Lower lobe of right lung (tissue), 2 donors: ENCODE measurements at regions not wholly inside any gene's neighbourhood (a gene's known extent, or its start where the extent isn't known, plus 50 kb on each side); places are given as distances from the start of the nearest gene placed in this dataset.

Experiments used
- ATAC-seq, 2 donors: fragments of 200-7000 bp; cut with Tn5 transposase; one replicate each; pipeline ENCODE4 v1.9.1; 2020 to 2022; ENCODE audit warnings: mild to moderate bottlenecking in 2 of 2, moderate library complexity in 2 of 2
- DNase-seq: peaks from one replicate; pipeline ENCODE4 v3.0.0-alpha.2; 2020
- H3K27ac ChIP-seq: fragments of 200-600 bp; one replicate; pipeline ENCODE4 v1.8.0; 2022
- H3K27me3 ChIP-seq: fragments of 200-600 bp; one replicate; pipeline ENCODE4 v1.8.0; 2022; ENCODE audit warnings: low read depth
- H3K36me3 ChIP-seq: fragments of 200-600 bp; one replicate; pipeline ENCODE4 v1.8.0; 2022; ENCODE audit warnings: mild to moderate bottlenecking
- H3K4me1 ChIP-seq: fragments of 200-600 bp; one replicate; pipeline ENCODE4 v1.8.0; 2022
- H3K4me3 ChIP-seq: fragments of 200-600 bp; one replicate; pipeline ENCODE4 v1.8.0; 2022; ENCODE audit warnings: mild to moderate bottlenecking
- H3K9me3 ChIP-seq: fragments of 200-600 bp; one replicate; pipeline ENCODE4 v1.8.0; 2022
- intact Hi-C: fragments of 100-400 bp; cut with DNase I; formaldehyde crosslinking; loops from one replicate; pipeline ENCODE4 v1.11.0; 2022
- TF ChIP-seq, protein P1 (sequence below): fragments of 200-600 bp; IDR thresholded peaks from one replicate; pipeline ENCODE4 v1.8.0; 2022; ENCODE audit warnings: antibody characterized with exemption, mild to moderate bottlenecking
- donor health status: DM: no; HTN: yes; CAD: no; lungs with severe emphysema.

DNA sequence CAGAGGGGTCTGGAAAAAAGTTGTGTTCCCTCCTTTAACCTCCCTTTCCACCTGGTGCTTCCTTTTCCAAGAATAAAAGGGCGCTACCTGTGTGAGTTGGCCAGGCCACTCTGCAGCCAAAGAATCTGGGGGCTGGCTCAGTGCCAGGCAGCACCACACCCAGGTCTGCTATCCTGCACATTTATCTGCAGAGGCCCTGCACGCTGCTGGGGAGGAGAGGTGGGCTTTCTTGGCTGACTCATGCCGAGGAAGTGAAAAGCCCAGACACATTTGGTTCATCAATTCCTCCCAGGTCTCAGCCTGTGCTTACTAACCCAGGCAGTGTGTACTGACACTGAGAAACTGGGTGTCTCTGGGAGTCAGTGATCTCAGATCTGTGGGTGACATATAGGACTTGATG is 79.8 kb upstream of the F3 start:
- Histone ChIP-seq H3K4me1 (peaks cover 9% of the 10 kb centered on the region), H3K36me3 (no peaks in the 10 kb centered on the region), H3K4me3 (no peak overlapping the region), H3K9me3 (peaks cover 6% of the 10 kb centered on the region), H3K27ac (no peak overlapping the region), H3K27me3 (no peaks in the 10 kb centered on the region)
- intact Hi-C loops, result no loop called here
- DNase-seq, result no peak
- TF ChIP-seq, protein P1, sequence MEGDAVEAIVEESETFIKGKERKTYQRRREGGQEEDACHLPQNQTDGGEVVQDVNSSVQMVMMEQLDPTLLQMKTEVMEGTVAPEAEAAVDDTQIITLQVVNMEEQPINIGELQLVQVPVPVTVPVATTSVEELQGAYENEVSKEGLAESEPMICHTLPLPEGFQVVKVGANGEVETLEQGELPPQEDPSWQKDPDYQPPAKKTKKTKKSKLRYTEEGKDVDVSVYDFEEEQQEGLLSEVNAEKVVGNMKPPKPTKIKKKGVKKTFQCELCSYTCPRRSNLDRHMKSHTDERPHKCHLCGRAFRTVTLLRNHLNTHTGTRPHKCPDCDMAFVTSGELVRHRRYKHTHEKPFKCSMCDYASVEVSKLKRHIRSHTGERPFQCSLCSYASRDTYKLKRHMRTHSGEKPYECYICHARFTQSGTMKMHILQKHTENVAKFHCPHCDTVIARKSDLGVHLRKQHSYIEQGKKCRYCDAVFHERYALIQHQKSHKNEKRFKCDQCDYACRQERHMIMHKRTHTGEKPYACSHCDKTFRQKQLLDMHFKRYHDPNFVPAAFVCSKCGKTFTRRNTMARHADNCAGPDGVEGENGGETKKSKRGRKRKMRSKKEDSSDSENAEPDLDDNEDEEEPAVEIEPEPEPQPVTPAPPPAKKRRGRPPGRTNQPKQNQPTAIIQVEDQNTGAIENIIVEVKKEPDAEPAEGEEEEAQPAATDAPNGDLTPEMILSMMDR, result no peak
- ATAC-seq, result peak; percentile 39 to 47

DNA sequence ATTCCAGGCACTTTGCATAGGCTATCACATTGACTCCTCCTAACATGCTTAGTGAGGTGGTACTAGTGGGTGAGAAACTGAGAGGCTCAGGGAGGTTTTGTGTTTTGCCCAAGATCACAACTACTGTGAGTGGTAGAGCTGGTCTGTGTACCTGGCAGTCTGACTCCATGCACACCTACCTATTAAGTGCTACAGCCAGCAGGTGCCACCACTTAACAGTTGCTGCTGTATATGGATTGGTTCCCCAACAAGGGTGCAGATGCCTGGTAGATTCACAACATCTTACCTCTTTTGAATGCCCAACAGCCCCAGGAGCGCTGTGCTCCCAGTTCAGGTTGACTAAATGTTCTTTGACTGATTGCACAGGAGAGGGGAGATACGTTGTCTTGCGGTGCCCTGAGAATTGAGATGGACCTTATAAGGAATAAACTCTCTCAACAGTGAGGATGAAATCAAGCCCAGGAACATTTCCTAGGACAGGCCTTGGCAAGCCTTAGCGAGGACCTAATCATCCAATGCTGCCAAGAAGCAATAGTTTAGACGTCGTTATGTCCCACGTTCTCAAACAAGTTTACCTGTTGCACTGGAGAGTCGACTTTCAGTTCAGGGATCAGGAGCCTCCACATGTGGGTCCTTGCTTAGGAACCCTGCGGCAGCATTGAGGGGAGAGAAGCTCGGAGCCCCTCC is 78.9 kb upstream of the F3 start:
- H3K27me3 ChIP-seq, result no peaks in the 10 kb centered on the region
- no peak for ATAC-seq
- H3K27ac ChIP-seq, result no peak overlapping the region
- intact Hi-C loops, result no loop called here
- no peak for DNase-seq
- H3K4me3 ChIP-seq, result no peak overlapping the region
- H3K9me3 ChIP-seq, result peaks cover 6% of the 10 kb centered on the region
- H3K4me1 ChIP-seq, result peaks cover 9% of the 10 kb centered on the region
- TF ChIP-seq, protein P1, result no peak
- no peaks in the 10 kb centered on the region for H3K36me3 ChIP-seq

DNA sequence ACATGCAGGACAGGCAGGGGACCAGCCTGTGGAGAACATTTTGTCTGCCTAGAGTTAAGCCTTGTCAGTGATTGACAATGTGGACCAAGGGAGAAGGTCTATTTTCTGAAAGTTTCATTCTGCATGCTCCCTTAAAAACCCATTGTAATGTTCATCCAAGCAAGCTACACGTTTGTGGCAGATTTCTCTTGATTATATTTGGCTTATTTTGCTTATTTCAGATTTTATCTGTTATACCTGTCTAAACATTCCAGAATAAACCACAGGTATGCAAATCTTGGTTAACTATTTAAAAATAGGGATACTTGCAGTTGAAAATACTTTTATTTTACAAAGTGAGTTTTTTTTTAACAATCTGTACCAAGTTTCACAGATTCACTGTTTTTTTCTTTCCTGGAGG is 78.2 kb upstream of the F3 start:
- intact Hi-C loops, result no loop called here
- ATAC-seq, result no peak
- no peak for DNase-seq
- no peaks in the 10 kb centered on the region for H3K27me3 ChIP-seq
- H3K36me3 ChIP-seq, result no peaks in the 10 kb centered on the region
- no peak overlapping the region for H3K4me3 ChIP-seq
- peaks cover 6% of the 10 kb centered on the region for H3K9me3 ChIP-seq
- H3K27ac ChIP-seq, result no peak overlapping the region
- TF ChIP-seq, protein P1, result no peak
- H3K4me1 ChIP-seq, result peaks cover 9% of the 10 kb centered on the region

DNA sequence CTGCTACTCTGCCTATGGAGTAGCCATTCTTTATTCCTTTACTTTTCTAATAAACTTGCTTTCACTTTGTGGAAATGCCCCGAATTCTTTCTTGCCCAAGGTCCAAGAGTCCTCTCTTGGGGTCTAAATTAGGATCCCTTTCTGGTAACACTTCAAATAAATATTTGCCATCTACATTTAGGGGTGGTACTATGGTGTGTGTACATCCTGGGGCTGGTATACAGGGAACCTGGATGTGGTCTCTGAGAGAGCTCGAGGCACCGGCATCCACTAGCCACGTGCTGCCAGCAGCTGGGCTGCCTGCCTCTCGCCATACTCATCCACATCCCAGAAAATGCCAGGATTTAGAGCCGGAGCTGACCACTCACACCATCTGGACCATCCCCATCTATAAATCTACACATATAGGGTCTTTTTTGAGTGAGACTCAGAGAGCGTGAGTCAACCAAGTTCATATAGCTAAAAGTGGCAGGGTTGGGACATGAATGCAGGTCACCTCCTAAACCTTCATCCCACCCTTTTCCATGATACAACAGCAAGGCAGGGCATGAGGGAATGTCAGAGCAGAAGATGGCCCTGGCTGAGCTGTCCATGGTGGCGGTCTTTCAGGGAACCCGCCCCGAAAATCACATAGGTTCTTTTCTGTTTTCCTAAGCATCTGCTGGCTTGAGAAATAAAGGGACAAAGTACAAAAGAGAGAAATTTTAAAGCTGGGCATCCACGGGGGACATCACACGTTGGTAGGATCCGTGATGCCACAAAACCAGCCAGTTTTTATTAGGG is 76.6 kb upstream of the F3 start:
- TF ChIP-seq, protein P1, result no peak
- intact Hi-C loops, result no loop called here
- Histone ChIP-seq H3K4me3 (no peak overlapping the region), H3K27me3 (no peaks in the 10 kb centered on the region), H3K9me3 (peaks cover 6% of the 10 kb centered on the region), H3K27ac (no peak overlapping the region), H3K4me1 (peaks cover 9% of the 10 kb centered on the region), H3K36me3 (no peaks in the 10 kb centered on the region)
- DNase-seq (no peak), ATAC-seq (no peak)

DNA sequence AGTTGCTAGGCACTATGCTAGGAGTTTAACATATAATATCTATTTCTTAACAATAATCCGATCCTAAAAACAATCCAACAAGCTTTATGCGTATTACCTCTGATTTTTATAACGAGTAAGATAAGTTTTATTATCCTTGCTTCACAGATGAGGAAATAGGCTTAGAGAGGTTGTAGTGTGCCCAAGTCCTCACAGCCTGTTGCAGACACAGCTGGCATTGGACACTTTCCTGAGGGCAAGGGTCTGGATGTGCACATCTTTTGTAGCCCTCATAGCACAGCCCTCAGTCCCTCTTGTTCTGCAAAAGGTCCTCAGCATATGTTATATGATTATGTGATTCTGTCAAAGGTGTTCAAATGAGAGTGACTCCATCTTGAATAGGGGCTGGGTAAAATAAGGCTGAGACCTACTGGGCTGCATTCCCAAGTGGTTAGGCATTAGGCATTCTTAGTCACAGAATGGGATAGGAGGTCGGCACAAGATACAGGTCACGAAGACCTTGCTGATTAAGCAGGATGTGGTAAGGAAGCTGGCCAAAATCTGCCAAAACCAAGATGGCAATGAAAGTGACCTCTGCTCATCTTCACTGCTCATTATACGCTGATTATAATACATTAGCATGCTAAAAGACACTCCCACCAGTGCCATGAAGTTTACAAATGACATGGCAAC is 75.7 kb upstream of the F3 start:
- Histone ChIP-seq H3K36me3 (no peaks in the 10 kb centered on the region), H3K27ac (no peak overlapping the region), H3K9me3 (peaks cover 6% of the 10 kb centered on the region), H3K4me3 (no peak overlapping the region), H3K27me3 (no peaks in the 10 kb centered on the region), H3K4me1 (peaks cover 17% of the 10 kb centered on the region)
- DNase-seq (no peak), ATAC-seq (no peak)
- TF ChIP-seq, protein P1, result no peak
- intact Hi-C loops, result no loop called here
